Activated naive CD4-positive, alpha-beta T cell treated with anti-CD3 and anti-CD28 coated beads, Interleukin-2, amount 50 U/mL, for 24 hours (primary cell): ENCODE measurements at regions not wholly inside any gene's neighbourhood (a gene's known extent, or its start where the extent isn't known, plus 50 kb on each side); places are given as distances from the start of the nearest gene placed in this dataset.
"Not testable (repeated sequence)": the region's sequence is repeated elsewhere in the genome, so short reads cannot be mapped to it uniquely, and the experiment has no call there.

Experiments used
- H3K27ac Mint-ChIP-seq: one replicate; pipeline ENCODE4 v1.8.0; 2021; ENCODE audit warnings: mild to moderate bottlenecking, mixed read lengths
- H3K27me3 Mint-ChIP-seq: one replicate; pipeline ENCODE4 v1.8.0; 2021; ENCODE audit warnings: mixed read lengths
- H3K36me3 Mint-ChIP-seq: one replicate; pipeline ENCODE4 v1.8.0; 2021; ENCODE audit warnings: mixed read lengths
- H3K4me1 Mint-ChIP-seq: one replicate; pipeline ENCODE4 v1.8.0; 2021; ENCODE audit warnings: mixed read lengths
- H3K4me3 Mint-ChIP-seq: one replicate; pipeline ENCODE4 v1.8.0; 2021; ENCODE audit warnings: mild to moderate bottlenecking, mixed read lengths
- H3K9me3 Mint-ChIP-seq: one replicate; pipeline ENCODE4 v1.8.0; 2021; ENCODE audit warnings: mixed read lengths

DNA sequence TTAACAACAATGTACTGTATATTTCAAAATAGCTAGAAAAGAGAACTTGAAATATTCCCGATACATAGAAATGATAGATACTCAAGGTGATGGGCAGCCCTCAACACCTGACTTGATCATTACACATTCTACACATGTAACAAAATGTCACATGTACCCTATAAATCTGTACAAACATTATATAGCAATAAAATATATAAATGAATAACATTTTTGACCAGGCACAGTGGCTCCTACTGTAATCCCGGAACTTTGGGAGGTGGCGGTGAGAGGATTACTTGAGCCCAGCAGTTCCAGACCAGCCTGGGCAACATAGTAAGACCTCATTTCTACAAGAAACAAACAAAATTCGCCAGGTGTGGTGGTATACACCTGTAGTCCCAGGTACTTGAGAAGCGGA lies 659.5 kb upstream of the NRP1 start:
- peaks cover 4% of the 10 kb centered on the region for H3K9me3 Mint-ChIP-seq
- H3K27ac Mint-ChIP-seq: no peak overlapping the region
- no peak overlapping the region for H3K4me3 Mint-ChIP-seq
- no peaks in the 10 kb centered on the region for H3K36me3 Mint-ChIP-seq
- H3K27me3 Mint-ChIP-seq: peaks cover 1% of the 10 kb centered on the region
- no peaks in the 10 kb centered on the region for H3K4me1 Mint-ChIP-seq

DNA sequence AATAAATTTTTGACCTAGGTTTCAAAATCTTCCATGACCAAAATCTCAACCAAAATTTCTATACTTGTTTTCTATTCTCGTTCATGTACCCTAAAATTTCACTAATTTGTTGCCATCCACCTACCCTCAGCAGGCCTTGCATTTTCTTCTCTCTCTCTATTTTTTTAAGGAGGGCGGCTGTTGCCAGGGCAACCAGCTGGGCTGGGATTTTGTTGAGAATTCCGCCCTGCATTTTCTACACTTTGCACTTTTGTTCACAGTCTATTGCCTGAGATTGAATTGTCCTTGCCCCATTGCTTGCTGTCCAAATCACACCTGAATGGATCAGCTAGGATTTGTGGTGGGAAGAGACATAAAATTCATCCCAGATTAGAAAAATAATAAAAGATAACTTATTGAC lies 657.5 kb upstream of the NRP1 start:
- Mint-ChIP-seq H3K9me3 (peaks cover 4% of the 10 kb centered on the region), H3K4me1 (no peaks in the 10 kb centered on the region), H3K36me3 (no peaks in the 10 kb centered on the region), H3K27me3 (peaks cover 1% of the 10 kb centered on the region), H3K4me3 (no peak overlapping the region), H3K27ac (no peak overlapping the region)

DNA sequence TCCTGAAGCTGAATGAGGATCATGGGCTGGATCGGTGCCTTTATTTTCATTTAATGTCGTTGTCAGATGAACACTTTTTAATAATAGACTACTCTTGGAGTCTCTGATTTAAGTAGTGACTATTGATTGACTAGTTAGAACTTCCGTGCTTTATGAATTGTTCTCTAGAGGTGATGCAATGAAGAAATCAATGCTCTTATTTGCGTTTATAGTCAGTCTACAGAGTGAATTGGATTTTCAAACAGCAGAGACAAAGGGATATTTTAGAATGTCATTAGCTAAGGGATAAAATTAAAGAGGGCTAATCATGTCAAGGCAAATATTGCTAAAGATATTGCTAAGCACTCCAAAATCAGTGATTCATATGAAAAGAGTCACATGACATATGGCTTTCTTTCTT lies 652.0 kb upstream of the NRP1 start:
- H3K36me3 Mint-ChIP-seq: no peaks in the 10 kb centered on the region
- peaks cover 4% of the 10 kb centered on the region for H3K9me3 Mint-ChIP-seq
- peaks cover 2% of the 10 kb centered on the region for H3K27me3 Mint-ChIP-seq
- H3K27ac Mint-ChIP-seq: no peak overlapping the region
- H3K4me3 Mint-ChIP-seq: no peak overlapping the region
- H3K4me1 Mint-ChIP-seq: no peaks in the 10 kb centered on the region

DNA sequence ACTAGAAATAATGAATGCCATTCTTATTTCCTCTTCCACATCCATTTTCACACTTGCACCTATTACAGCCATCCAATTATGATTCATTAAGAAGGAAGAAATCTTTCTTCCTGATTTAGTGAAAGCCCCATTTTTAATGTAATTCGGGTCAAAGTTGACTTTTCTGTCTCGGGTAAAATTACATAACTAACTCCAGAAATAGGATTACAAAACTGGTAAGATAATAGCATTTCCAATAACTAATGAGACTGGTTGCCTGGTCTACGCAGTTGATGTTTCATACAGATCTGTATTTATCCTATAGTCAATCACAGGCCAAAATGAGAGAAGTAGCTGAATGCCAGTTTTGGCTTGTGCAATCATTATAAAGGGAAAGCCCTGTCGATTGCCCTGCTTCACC lies 651.5 kb upstream of the NRP1 start:
- H3K4me3 Mint-ChIP-seq: no peak overlapping the region
- no peaks in the 10 kb centered on the region for H3K36me3 Mint-ChIP-seq
- H3K27me3 Mint-ChIP-seq: peaks cover 2% of the 10 kb centered on the region
- H3K9me3 Mint-ChIP-seq: peaks cover 4% of the 10 kb centered on the region
- no peaks in the 10 kb centered on the region for H3K4me1 Mint-ChIP-seq
- no peak overlapping the region for H3K27ac Mint-ChIP-seq

DNA sequence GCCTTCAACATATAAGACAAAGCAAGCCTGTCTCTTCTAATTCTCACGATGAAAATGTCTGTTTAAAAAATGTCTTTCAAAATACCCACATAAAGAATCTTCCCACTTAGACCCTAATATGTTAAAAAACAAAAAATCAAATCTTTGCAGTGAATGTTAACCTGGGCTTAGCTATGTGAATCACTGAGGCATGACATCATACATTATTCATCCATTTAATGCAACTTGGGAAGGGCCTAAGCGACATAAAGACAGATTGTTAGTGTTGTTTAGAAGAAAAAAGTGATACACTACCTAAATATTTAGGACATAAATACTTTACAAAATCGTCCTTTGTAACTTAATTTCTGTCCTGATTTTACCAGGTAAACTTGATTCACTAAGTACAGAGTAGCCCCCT lies 648.5 kb upstream of the NRP1 start:
- Mint-ChIP-seq H3K9me3 (no peaks in the 10 kb centered on the region), H3K4me1 (no peaks in the 10 kb centered on the region), H3K27ac (no peak overlapping the region), H3K27me3 (peaks cover 2% of the 10 kb centered on the region), H3K36me3 (no peaks in the 10 kb centered on the region), H3K4me3 (no peak overlapping the region)

DNA sequence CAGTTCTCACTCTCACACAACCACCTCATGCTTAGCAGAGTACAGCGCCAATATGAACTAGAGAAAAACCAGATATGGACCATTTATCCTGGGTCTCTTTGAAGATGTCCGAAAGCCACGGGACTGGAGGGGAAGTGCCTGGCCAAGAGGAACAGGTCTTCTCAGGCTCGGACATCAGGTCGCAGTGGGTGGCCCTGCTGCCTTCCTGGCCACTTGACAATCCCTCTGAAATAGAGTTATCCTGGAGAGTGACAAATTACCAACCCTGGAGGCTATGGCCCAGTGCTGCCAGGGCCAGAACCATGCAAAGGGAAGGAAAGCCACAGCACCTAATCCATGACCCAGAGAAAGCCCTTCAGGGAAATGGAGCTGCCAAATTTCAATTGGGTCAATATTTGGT lies 646.8 kb upstream of the NRP1 start:
- H3K27me3 Mint-ChIP-seq: peaks cover 2% of the 10 kb centered on the region
- H3K4me3 Mint-ChIP-seq: no peak overlapping the region
- no peaks in the 10 kb centered on the region for H3K9me3 Mint-ChIP-seq
- H3K4me1 Mint-ChIP-seq: no peaks in the 10 kb centered on the region
- H3K36me3 Mint-ChIP-seq: no peaks in the 10 kb centered on the region
- H3K27ac Mint-ChIP-seq: no peak overlapping the region

DNA sequence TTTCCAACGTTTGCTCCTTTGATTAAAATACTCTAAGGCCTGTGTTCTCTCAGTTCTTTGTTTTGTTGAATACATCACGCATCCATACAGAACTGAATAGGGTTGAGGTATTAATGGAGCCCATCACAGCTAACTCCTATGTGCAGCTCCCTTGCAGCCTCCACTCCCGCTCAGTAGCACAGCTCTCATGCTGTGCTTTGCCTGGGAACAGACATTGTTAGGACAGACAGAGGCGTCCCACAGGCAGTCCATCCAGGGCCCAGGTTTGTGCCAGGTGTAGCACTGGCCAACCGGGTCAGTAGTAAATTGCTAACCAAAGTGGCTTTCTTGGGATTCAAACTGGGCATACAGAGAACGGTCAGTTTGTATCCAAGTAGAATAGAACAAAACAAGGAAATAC lies 644.7 kb upstream of the NRP1 start:
- Mint-ChIP-seq H3K9me3 (no peaks in the 10 kb centered on the region), H3K36me3 (no peaks in the 10 kb centered on the region), H3K27me3 (peaks cover 5% of the 10 kb centered on the region), H3K4me3 (no peak overlapping the region), H3K27ac (no peak overlapping the region), H3K4me1 (no peaks in the 10 kb centered on the region)

DNA sequence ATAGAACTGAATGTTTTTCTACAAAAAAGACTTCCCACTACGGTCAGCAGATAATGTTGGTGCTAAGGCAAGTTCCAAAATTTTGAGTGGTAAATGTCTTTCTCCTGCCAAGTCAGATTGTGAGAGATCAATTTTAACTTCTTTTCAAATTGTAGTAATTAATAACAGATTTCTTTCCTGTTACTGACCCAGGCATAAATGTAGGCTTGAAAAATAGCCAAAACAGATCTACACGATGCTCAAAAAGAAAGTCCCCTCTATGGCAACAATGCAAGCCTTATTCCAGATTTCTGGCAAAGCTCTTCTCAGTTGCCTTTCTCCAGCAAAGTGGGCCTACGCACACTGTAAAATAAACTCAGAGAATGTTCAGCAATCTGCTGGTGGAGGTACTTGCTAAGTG lies 641.0 kb upstream of the NRP1 start:
- no peaks in the 10 kb centered on the region for H3K9me3 Mint-ChIP-seq

DNA sequence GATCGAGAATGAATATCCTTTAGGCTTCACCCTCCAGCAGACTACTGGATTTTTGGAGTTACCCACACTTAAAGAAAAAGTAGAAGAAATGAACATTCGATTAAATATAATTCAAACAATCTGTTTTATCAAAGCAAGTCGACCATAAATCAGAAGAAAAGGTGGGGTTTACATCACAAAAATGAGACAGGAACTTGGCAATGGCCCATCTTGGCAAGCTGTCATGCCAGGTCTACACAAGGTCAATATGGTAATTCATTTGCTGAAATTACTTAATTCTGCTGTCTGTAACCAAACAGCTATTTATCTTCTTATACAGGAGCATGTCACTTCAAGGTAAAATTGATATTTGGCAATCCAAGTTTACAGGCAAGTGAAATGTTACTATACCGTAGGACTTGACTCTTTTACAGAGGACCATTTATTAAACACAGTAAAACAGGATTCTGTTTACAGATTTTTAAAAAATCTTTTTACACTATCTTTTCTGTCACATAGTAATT lies 640.6 kb upstream of the NRP1 start:
- peaks cover 4% of the 10 kb centered on the region for H3K27me3 Mint-ChIP-seq
- H3K27ac Mint-ChIP-seq: no peak overlapping the region
- no peaks in the 10 kb centered on the region for H3K4me1 Mint-ChIP-seq
- no peak overlapping the region for H3K4me3 Mint-ChIP-seq
- H3K36me3 Mint-ChIP-seq: no peaks in the 10 kb centered on the region
- H3K9me3 Mint-ChIP-seq: no peaks in the 10 kb centered on the region

More for the DNA sequence above, 641.0 kb upstream of the NRP1 start:
- Mint-ChIP-seq H3K27me3 (peaks cover 4% of the 10 kb centered on the region), H3K4me3 (no peak overlapping the region), H3K4me1 (no peaks in the 10 kb centered on the region), H3K36me3 (no peaks in the 10 kb centered on the region), H3K27ac (no peak overlapping the region)

DNA sequence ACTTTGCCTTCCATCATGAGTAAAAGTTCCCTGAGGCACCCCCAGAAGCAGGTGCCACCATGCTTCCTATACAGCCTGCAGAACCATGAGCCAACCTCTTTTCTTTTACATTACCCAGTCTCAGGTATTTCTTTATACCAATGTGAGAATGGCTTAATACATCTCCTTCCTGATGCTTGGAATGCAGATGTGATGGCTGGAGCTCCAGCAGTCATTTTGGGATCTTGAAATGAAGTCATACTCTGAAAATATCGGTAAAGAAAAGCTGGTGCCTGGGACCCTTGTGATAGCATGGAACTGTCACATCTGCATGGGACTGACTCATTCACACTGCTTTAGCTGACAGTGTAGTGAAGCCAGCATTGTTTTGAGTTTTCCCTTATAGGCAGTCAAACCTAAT lies 634.5 kb upstream of the NRP1 start:
- Mint-ChIP-seq H3K9me3 (peaks cover 5% of the 10 kb centered on the region), H3K27ac (no peak overlapping the region), H3K4me3 (no peak overlapping the region), H3K27me3 (peaks cover 2% of the 10 kb centered on the region), H3K4me1 (no peaks in the 10 kb centered on the region), H3K36me3 (no peaks in the 10 kb centered on the region)

DNA sequence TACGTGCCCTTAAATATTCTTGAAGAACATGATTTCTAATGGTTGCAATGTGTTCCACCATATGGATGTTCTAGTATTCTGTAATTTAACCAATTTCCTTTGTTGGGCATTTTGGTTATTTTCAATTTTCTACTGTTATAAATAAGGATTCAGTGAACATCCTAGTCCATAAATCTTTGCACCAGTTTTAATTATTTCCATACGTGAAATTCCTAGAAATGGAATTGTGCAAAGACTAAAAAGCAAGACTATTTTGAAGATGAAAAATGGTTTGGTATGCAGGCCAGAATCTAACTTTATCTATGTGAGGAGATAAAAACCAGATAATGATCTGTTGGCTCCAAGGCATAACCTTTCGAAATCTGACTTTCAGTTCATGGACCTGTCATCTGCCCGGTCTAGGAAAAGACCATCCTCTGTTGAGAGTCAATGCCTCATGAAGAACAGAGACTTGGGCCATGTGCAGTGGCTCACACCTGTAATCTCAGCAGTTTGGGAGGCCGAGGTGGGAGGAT lies 633.2 kb upstream of the NRP1 start:
- no peaks in the 10 kb centered on the region for H3K4me1 Mint-ChIP-seq
- H3K9me3 Mint-ChIP-seq: peaks cover 5% of the 10 kb centered on the region
- H3K36me3 Mint-ChIP-seq: no peaks in the 10 kb centered on the region
- no peak overlapping the region for H3K4me3 Mint-ChIP-seq
- peaks cover 3% of the 10 kb centered on the region for H3K27me3 Mint-ChIP-seq
- no peak overlapping the region for H3K27ac Mint-ChIP-seq

DNA sequence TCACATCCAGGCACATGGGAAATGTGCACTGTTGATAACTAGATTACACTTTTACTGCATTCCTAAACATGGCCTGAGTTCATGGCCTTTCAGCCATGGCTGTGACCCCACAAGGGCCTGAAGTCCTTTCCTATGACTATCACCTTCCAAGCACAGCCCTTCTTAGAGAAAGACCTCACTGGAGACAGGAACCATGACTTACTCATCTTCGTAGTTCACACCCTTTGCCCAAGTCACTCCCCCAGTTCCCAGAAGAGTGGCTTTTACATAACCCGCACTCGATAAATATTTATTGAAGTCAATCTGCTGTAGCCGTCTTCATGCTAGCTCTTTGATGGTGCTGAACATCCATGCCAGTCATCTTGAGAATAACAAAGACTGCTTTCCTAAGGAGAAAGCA lies 632.5 kb upstream of the NRP1 start:
- Mint-ChIP-seq H3K27me3 (peaks cover 6% of the 10 kb centered on the region), H3K9me3 (peaks cover 5% of the 10 kb centered on the region), H3K4me3 (no peak overlapping the region), H3K4me1 (no peaks in the 10 kb centered on the region), H3K27ac (no peak overlapping the region), H3K36me3 (no peaks in the 10 kb centered on the region)

DNA sequence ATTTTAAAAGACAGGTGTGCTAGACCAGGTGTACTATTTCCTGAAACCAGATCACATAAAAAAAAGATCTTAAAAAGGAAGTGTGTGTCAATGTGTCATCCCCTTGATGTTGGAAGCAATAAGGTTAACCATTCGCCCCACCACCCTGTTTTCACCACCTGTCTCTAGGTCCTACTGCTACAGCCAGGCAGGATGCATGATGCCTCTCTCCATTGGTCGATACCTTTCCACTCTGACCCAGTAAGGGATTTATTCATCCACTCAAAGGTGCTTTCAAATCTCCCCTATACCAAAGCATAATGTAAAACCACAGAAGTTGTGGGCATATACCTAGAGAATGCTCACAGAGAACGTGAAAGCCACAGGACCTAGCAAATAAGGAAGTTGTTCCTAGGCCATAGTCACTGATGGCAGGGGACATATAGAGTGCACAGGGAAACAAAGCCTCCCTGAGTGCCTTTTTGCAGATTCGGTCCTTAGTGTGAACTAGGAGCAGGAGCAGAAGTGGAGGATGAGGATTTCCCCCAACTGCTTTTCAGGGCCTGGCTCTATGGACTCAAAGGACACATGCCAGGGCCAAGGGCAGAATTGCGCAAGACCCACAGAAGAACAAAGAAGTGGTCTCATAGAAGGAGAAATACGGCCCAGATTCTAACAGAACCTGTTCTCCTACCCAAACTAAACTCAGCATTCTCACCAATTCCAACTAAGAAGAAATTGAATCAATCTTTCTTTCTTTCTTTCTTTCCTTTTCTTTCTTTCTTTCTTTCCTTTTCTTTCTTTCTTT lies 631.5 kb upstream of the NRP1 start:
- Mint-ChIP-seq H3K4me3 (no peak overlapping the region), H3K4me1 (no peaks in the 10 kb centered on the region), H3K9me3 (peaks cover 5% of the 10 kb centered on the region), H3K27me3 (peaks cover 4% of the 10 kb centered on the region), H3K36me3 (no peaks in the 10 kb centered on the region), H3K27ac (no peak overlapping the region)

DNA sequence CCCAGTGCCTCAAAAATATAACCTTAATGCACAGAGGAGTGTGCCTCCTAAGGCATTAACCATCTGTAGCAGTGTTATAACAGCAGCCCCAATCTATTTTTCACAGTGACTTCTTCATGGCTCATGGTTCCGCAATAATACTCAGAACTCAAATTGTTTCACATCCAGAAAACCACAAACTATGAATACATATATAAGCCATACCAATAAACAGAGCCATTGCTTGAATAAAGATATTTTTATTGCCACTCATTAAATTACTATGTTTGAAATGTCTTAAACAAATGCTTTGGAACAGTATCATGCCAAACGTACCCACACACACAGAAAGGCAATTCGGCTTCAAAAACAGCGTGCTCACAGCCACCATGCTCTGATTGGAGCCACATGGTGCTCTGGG lies 629.3 kb upstream of the NRP1 start:
- peaks cover 4% of the 10 kb centered on the region for H3K27me3 Mint-ChIP-seq
- H3K9me3 Mint-ChIP-seq: no peaks in the 10 kb centered on the region
- no peak overlapping the region for H3K4me3 Mint-ChIP-seq
- H3K4me1 Mint-ChIP-seq: no peaks in the 10 kb centered on the region
- H3K36me3 Mint-ChIP-seq: no peaks in the 10 kb centered on the region
- no peak overlapping the region for H3K27ac Mint-ChIP-seq

DNA sequence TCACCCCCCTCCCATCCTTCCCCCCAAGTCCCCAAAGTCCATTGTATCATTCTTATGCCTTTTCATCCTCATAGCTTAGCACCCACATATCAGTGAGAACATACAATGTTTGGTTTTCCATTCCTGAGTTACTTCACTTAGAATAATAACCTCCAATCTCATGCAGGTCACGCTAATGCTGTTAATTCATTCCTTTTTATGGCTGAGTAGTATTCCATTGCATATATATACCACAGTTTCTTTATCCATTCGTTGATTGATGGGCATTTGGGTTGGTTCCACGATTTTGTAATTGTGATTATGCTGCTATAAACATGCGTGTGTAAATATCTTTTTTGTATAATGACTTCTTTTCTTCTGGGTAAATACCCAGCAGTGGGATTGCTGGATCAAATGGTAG lies 621.9 kb upstream of the NRP1 start:
- H3K9me3 Mint-ChIP-seq, H3K4me1 Mint-ChIP-seq, H3K4me3 Mint-ChIP-seq, H3K27me3 Mint-ChIP-seq, H3K27ac Mint-ChIP-seq, H3K36me3 Mint-ChIP-seq: not testable (repeated sequence)

DNA sequence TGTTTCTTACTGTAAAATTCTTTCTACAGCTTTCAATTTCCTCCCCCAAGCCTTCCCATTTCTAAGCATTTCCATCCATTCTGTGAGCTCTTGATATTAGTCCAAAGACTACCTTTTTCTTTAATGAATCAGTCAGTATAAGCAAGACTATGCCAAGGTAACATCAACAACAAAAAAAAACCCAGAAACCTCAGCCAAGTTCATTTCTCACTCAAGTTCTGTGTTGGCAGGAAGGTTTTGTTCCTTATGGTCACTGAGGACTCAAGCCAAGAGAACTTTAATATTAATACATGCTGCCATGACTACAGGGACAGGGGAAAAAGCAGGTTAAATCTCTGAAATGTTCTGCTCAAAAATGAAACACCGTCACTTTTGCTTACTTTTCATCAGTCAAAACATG lies 621.2 kb upstream of the NRP1 start:
- Mint-ChIP-seq H3K27me3 (no peaks in the 10 kb centered on the region), H3K9me3 (peaks cover 6% of the 10 kb centered on the region), H3K4me3 (no peak overlapping the region), H3K4me1 (no peaks in the 10 kb centered on the region), H3K27ac (no peak overlapping the region), H3K36me3 (no peaks in the 10 kb centered on the region)
